Small intestine (tissue), 7 donors: ENCODE measurements at regions not wholly inside any gene's neighbourhood (a gene's known extent, or its start where the extent isn't known, plus 50 kb on each side); places are given as distances from the start of the nearest gene placed in this dataset.

ENCODE experiments used
- DNase-seq, 2 donors: peaks; one replicate each; pipeline versions ENCODE4 v3.0.0 to v3.0.0-alpha.2; 2013
- FAIRE-seq: peaks from 2 replicates; lab custom pipeline; 2012; peaks lifted over from hg19 to GRCh38; lab: Jason Lieb, UNC
- H3K27ac ChIP-seq, 3 donors: one replicate each; pipeline ENCODE4 v1.5.1; 2013; ENCODE audit warnings: low read length in 2 of 3, mild to moderate bottlenecking in 2 of 3, control low read depth in 1 of 3, inconsistent platforms in 1 of 3, low read depth in 1 of 3, moderate library complexity in 1 of 3
- H3K27me3 ChIP-seq, 3 donors: one replicate each; pipeline ENCODE4 v1.6.1; 2013; ENCODE audit warnings: low read length in 3 of 3, inconsistent platforms in 1 of 3; ENCODE audit not compliant: control insufficient read depth in 3 of 3, insufficient read depth in 3 of 3
- H3K36me3 ChIP-seq, 3 donors: one replicate each; pipeline ENCODE4 v1.6.1; 2013; ENCODE audit warnings: low read length in 3 of 3, inconsistent platforms in 1 of 3, low read depth in 1 of 3, mild to moderate bottlenecking in 1 of 3, moderate library complexity in 1 of 3; ENCODE audit not compliant: control insufficient read depth in 3 of 3, insufficient read depth in 2 of 3
- H3K4me1 ChIP-seq, 3 donors: one replicate each; pipeline ENCODE4 v1.6.1; 2013; ENCODE audit warnings: low read length in 2 of 3, inconsistent platforms in 1 of 3, low read depth in 1 of 3, mild to moderate bottlenecking in 1 of 3, moderate library complexity in 1 of 3; ENCODE audit not compliant: control insufficient read depth in 3 of 3, insufficient read depth in 2 of 3
- H3K4me3 ChIP-seq, 3 donors: one replicate each; pipeline ENCODE4 v1.5.1; 2013; ENCODE audit warnings: low read length in 3 of 3, control low read depth in 1 of 3, inconsistent platforms in 1 of 3, low read depth in 1 of 3, mild to moderate bottlenecking in 1 of 3, moderate library complexity in 1 of 3
- H3K9me3 ChIP-seq, 2 donors: one replicate each; pipeline ENCODE4 v1.6.1; 2013; ENCODE audit warnings: low read depth in 1 of 2, low read length in 1 of 2; ENCODE audit not compliant: control insufficient read depth in 2 of 2, insufficient read depth in 1 of 2
- WGBS, 3 donors: extraction: QIAGEN DNeasy Blood & Tissue Kit; methylation state at CpG; one replicate each; pipeline ENCODE4 v1.1.7; 2013; 5-methylcytosine and 5-hydroxymethylcytosine counted together
- donor health status: healthy with polysubstance abuse.
- donor health status: control.
- donor health status: control.
- donor health status: Bipolar disorder and iron deficiency.
- donor health status: healthy.

GRCh38 chr10:84991301-84991700 lies 662.9 kb downstream of the CCSER2 start:
- FAIRE-seq = no peak
- no peaks in the 10 kb centered on the region for H3K36me3 ChIP-seq
- no peak overlapping the region for H3K27ac ChIP-seq
- DNase-seq = no peak
- no peaks in the 10 kb centered on the region for H3K27me3 ChIP-seq
- no peak overlapping the region for H3K4me3 ChIP-seq
- peaks cover 0 to 3% (median 0%) of the 10 kb centered on the region in 3 donors for H3K4me1 ChIP-seq
- 58 to 67% (median 65%) methylated on average over 2 of the region's 2 CpGs for WGBS, 3 donors
- H3K9me3 ChIP-seq = no peaks in the 10 kb centered on the region

- Histone ChIP-seq H3K36me3 (no peaks in the 10 kb centered on the region), H3K4me1 (peaks cover 0 to 3% (median 0%) of the 10 kb centered on the region in 3 donors), H3K27me3 (no peaks in the 10 kb centered on the region), H3K27ac (no peak overlapping the region), H3K9me3 (no peaks in the 10 kb centered on the region), H3K4me3 (no peak overlapping the region)
- FAIRE-seq = no peak
- WGBS, 3 donors = 80 to 86% (median 81%) methylated on average over 9 of the region's 9 CpGs
- no peak for DNase-seq
Measured at GRCh38 chr10:84993251-84994035, 665.1 kb downstream of the CCSER2 start.

- Histone ChIP-seq H3K27ac (no peak overlapping the region), H3K4me3 (no peak overlapping the region), H3K9me3 (no peaks in the 10 kb centered on the region), H3K4me1 (peaks cover 0 to 3% (median 0%) of the 10 kb centered on the region in 3 donors), H3K27me3 (no peaks in the 10 kb centered on the region), H3K36me3 (no peaks in the 10 kb centered on the region)
- FAIRE-seq (no peak), DNase-seq (no peak)
- 64 to 77% (median 66%) methylated on average over 1 of the region's 1 CpG for WGBS, 3 donors
Measured at GRCh38 chr10:84994722-84995121, 666.3 kb downstream of the CCSER2 start.

GRCh38 chr10:84996580-84996979 lies 668.2 kb downstream of the CCSER2 start:
- Histone ChIP-seq H3K27me3 (no peaks in the 10 kb centered on the region), H3K4me1 (no peaks in the 10 kb centered on the region), H3K4me3 (no peak overlapping the region), H3K36me3 (no peaks in the 10 kb centered on the region), H3K27ac (no peak overlapping the region), H3K9me3 (no peaks in the 10 kb centered on the region)
- DNase-seq (no peak), FAIRE-seq (no peak)
- WGBS, 3 donors = 30 to 84% (median 74%) methylated on average over 3 of the region's 3 CpGs

- FAIRE-seq (no peak), DNase-seq (no peak)
- Histone ChIP-seq H3K36me3 (no peaks in the 10 kb centered on the region), H3K4me1 (no peaks in the 10 kb centered on the region), H3K27me3 (no peaks in the 10 kb centered on the region), H3K27ac (no peak overlapping the region), H3K4me3 (no peak overlapping the region), H3K9me3 (no peaks in the 10 kb centered on the region)
- WGBS, 3 donors = 31 to 57% (median 45%) methylated on average over 2 of the region's 2 CpGs
Measured at GRCh38 chr10:84997870-84998269, 669.5 kb downstream of the CCSER2 start.

GRCh38 chr10:84999929-85000328 lies 671.5 kb downstream of the CCSER2 start:
- no peaks in the 10 kb centered on the region for H3K36me3 ChIP-seq
- WGBS, 3 donors = 78 to 84% (median 79%) methylated on average over 4 of the region's 4 CpGs
- no peaks in the 10 kb centered on the region for H3K9me3 ChIP-seq
- FAIRE-seq (no peak), DNase-seq (no peak)
- H3K4me1 ChIP-seq = no peaks in the 10 kb centered on the region
- H3K4me3 ChIP-seq = no peak overlapping the region
- no peak overlapping the region for H3K27ac ChIP-seq
- H3K27me3 ChIP-seq = no peaks in the 10 kb centered on the region

- no peaks in the 10 kb centered on the region for H3K36me3 ChIP-seq
- no peak for DNase-seq
- WGBS, 3 donors = 4 to 29% (median 9%) methylated on average over 1 of the region's 1 CpG
- no peak for FAIRE-seq
- H3K27me3 ChIP-seq = no peaks in the 10 kb centered on the region
- no peaks in the 10 kb centered on the region for H3K4me1 ChIP-seq
- H3K4me3 ChIP-seq = no peak overlapping the region
- H3K27ac ChIP-seq = no peak overlapping the region
- no peaks in the 10 kb centered on the region for H3K9me3 ChIP-seq
Measured at GRCh38 chr10:85003083-85003482, 674.7 kb downstream of the CCSER2 start.

GRCh38 chr10:85008488-85009184 lies 680.2 kb downstream of the CCSER2 start:
- no peaks in the 10 kb centered on the region for H3K4me1 ChIP-seq
- 66 to 79% (median 77%) methylated on average over 6 of the region's 6 CpGs for WGBS, 3 donors
- no peaks in the 10 kb centered on the region for H3K36me3 ChIP-seq
- H3K27ac ChIP-seq = no peak overlapping the region
- H3K4me3 ChIP-seq = no peak overlapping the region
- FAIRE-seq = no peak
- no peaks in the 10 kb centered on the region for H3K9me3 ChIP-seq
- H3K27me3 ChIP-seq = no peaks in the 10 kb centered on the region
- no peak for DNase-seq
